Heart right ventricle (tissue), 16 donors: ENCODE measurements at regions not wholly inside any gene's neighbourhood (a gene's known extent, or its start where the extent isn't known, plus 50 kb on each side); places are given as distances from the start of the nearest gene placed in this dataset.

Experiments used
- ATAC-seq, 8 donors: fragments of 200-7000 bp; cut with Tn5 transposase; one replicate each; pipeline ENCODE4 v1.9.1; 2020; ENCODE audit warnings: mild to moderate bottlenecking in 8 of 8, moderate library complexity in 8 of 8, moderate number of reproducible peaks in 1 of 8
- DNase-seq, 2 donors: peaks; one replicate each; pipeline ENCODE4 v3.0.0-alpha.2; 2020
- H3K27ac ChIP-seq, 10 donors: fragments of 200-600 bp; sonication (generic) in 2 of 10; one replicate each; pipeline versions ENCODE4 v1.5.0 to v1.8.0; 2020 to 2022; ENCODE audit warnings: mild to moderate bottlenecking in 3 of 10
- H3K27me3 ChIP-seq, 7 donors: fragments of 200-600 bp; one replicate each; pipeline ENCODE4 v1.8.0; 2021 to 2022; ENCODE audit warnings: mild to moderate bottlenecking in 2 of 7
- H3K36me3 ChIP-seq, 9 donors: fragments of 200-600 bp; sonication (generic) in 1 of 9; one replicate each; pipeline versions ENCODE4 v1.5.0 to v1.8.0; 2020 to 2022; ENCODE audit warnings: mild to moderate bottlenecking in 2 of 9
- H3K4me1 ChIP-seq, 9 donors: fragments of 200-600 bp; sonication (generic) in 1 of 9; one replicate each; pipeline versions ENCODE4 v1.5.0 to v1.8.0; 2020 to 2022; ENCODE audit warnings: mild to moderate bottlenecking in 4 of 9
- H3K4me3 ChIP-seq, 10 donors: fragments of 200-600 bp; sonication (generic) in 2 of 10; one replicate each; pipeline versions ENCODE4 v1.5.0 to v1.8.0; 2020 to 2022; ENCODE audit warnings: mild to moderate bottlenecking in 7 of 10, moderate library complexity in 2 of 10
- H3K9me3 ChIP-seq, 11 donors: fragments of 200-600 bp in 10 of 11; sonication (generic) in 2 of 11; one replicate each; pipeline versions ENCODE4 v1.5.0 to v1.8.0; 2013 to 2022; ENCODE audit warnings: mild to moderate bottlenecking in 2 of 11, control low read depth in 1 of 11, moderate library complexity in 1 of 11
- CTCF ChIP-seq, 9 donors: fragments of 200-600 bp; sonication (generic) in 2 of 9; IDR thresholded peaks; one replicate each; pipeline versions ENCODE4 v1.5.0 to v1.8.0; 2021 to 2022; ENCODE audit warnings: antibody characterized with exemption in 9 of 9, mild to moderate bottlenecking in 5 of 9, moderate library complexity in 1 of 9
- WGBS, 2 donors: extraction: QIAGEN DNeasy Blood & Tissue Kit; methylation state at CpG; one replicate each; pipeline ENCODE4 v1.1.7; 2013; ENCODE audit warnings: inconsistent platforms in 1 of 2; 5-methylcytosine and 5-hydroxymethylcytosine counted together
- intact Hi-C, 10 donors: fragments of 100-400 bp; cut with DNase I; formaldehyde crosslinking; loops; one replicate each; pipeline versions ENCODE4 v1.11.1 to v1.14.2; 2022
- donor health status: Arrhythmogenic right ventricular cardiomyopathy.
- donor health status: ischemic (EF 13 %, LVEDD 7.1; RV severe dilation, severe dysfunction).
- donor health status: healthy with polysubstance abuse.
- donor health status: DM: no; HTN: yes; CAD: no.
- donor health status: DM: no; HTN: no; CAD: no.
- donor health status: ischemic (EF 25% LVEDD 6.9; RV normal size, moderate dysfunction).
- donor health status: ischemic (EF 25% LVEDD 5.7; RV mildly dilated, moderate dysfunction).
- donor health status: healthy.
- donor health status: DM: yes; HTN: yes; CAD: no.
- donor health status: Ischemic cardiomyopathy.
- donor health status: ischemic (EF 35%, LVEDD 5.7; RV mildly dilated, moderate dysfunction).
- donor health status: nonischemic (EF 11% LVEDD 7.7; RV severe dilation, severe dysfunction).
- donor health status: DM: yes; HTN: yes; CAD: no.
- donor health status: PGD.
- donor health status: ischemic (EF 29% LVEDD 5.4; RV normal size, mild dysfunction).
- donor health status: nonischemic (EF 23%, LVEDD 6.1; RV moderate dilation, normal function).

GRCh38 chr2:81974216-81974615 is 1669.7 kb upstream of the LRRTM1 start:
- Histone ChIP-seq H3K4me3 (no peak overlapping the region), H3K27me3 (no peaks in the 10 kb centered on the region), H3K27ac (no peak overlapping the region), H3K9me3 (peaks cover 0 to 21% (median 0%) of the 10 kb centered on the region in 11 donors), H3K36me3 (no peaks in the 10 kb centered on the region), H3K4me1 (no peaks in the 10 kb centered on the region)
- intact Hi-C loops, result no loop called here
- no peak for DNase-seq
- 50 to 56% methylated on average over 1 of the region's 1 CpG for WGBS, 2 donors
- ATAC-seq, result no peak
- TF ChIP-seq CTCF (IDR thresholded peaks at IDR 0.05), result no peak

DNA sequence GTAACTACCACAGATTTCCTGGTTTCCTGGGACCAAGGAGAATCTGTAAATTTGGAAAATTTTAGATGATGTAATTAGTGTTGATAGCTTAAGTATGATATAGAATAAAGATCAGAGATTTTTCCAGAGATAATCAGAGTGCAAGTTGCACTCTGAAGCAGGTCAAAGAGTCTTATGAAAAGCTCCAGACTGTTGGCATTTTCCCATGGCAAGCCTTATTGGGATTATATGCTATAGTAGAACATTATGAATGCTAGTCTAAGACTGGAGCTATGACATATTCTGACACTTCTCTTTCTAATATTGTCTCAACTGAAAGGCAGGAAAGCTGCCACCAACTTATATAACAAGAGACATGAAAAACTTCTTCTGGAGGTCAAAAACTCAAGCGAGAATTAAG is 1638.3 kb upstream of the LRRTM1 start:
- DNase-seq (no peak), ATAC-seq (no peak)
- Histone ChIP-seq H3K36me3 (no peaks in the 10 kb centered on the region), H3K4me1 (no peaks in the 10 kb centered on the region), H3K27ac (no peak overlapping the region), H3K9me3 (peaks cover 0 to 29% (median 3%) of the 10 kb centered on the region in 11 donors), H3K27me3 (no peaks in the 10 kb centered on the region), H3K4me3 (no peak overlapping the region)
- WGBS, 2 donors, result 81 to 83% methylated on average over 1 of the region's 1 CpG
- no peak for TF ChIP-seq CTCF (IDR thresholded peaks at IDR 0.05)
- intact Hi-C loops, result no loop called here

GRCh38 chr2:81942136-81942680 is 1637.7 kb upstream of the LRRTM1 start:
- intact Hi-C loops, result no loop called here
- H3K9me3 ChIP-seq, result peaks cover 0 to 29% (median 3%) of the 10 kb centered on the region in 11 donors
- H3K27me3 ChIP-seq, result no peaks in the 10 kb centered on the region
- no peak for ATAC-seq
- no peaks in the 10 kb centered on the region for H3K4me1 ChIP-seq
- H3K36me3 ChIP-seq, result no peaks in the 10 kb centered on the region
- H3K27ac ChIP-seq, result no peak overlapping the region
- no peak for DNase-seq
- no peak for TF ChIP-seq CTCF (IDR thresholded peaks at IDR 0.05)
- H3K4me3 ChIP-seq, result no peak overlapping the region

DNA sequence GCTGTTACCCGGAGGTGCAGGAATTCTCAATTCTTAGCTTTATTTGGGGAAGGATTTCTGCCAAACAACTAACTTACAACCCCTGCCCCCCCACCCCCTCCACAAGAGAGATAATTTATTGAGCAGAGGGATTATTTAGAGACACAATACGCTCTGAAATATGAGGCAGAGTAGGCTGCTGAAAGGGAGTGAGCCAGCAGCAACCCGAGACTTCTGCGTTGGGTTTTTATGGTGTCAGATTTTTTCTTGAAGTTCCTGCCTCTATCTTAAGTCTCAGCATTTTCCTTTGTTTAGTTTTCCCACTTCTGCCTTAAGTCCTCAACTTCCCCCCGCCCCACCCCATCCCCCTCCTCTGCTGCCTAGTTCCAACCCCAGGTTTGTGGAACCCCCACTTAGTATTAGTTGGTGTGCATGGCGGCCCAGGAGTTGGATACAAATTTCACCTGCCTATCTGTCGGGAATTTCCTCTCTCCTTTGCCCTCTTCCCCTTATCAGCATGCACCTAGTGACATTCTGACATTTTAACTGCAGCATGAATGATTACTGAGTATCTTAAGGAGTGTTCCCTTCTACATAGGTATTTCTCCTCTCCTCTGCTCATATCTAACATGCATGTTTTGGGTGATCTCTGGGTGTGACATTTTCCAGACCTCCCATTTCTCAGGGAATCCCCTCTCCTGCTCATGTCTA is 1635.9 kb upstream of the LRRTM1 start:
- 62 to 63% methylated on average over 7 of the region's 7 CpGs for WGBS, 2 donors
- H3K27me3 ChIP-seq, result no peaks in the 10 kb centered on the region
- no peaks in the 10 kb centered on the region for H3K4me1 ChIP-seq
- ATAC-seq (no peak), DNase-seq (no peak)
- H3K27ac ChIP-seq, result no peak overlapping the region
- H3K4me3 ChIP-seq, result no peak overlapping the region
- no peak for TF ChIP-seq CTCF (IDR thresholded peaks at IDR 0.05)
- H3K9me3 ChIP-seq, result peaks cover 0 to 15% (median 3%) of the 10 kb centered on the region in 11 donors
- intact Hi-C loops, result no loop called here
- no peaks in the 10 kb centered on the region for H3K36me3 ChIP-seq
